ENCODE measurements at regions not wholly inside any gene's neighbourhood (a gene's known extent, or its start where the extent isn't known, plus 50 kb on each side); places are given as distances from the start of the nearest gene placed in this dataset.

DNA sequence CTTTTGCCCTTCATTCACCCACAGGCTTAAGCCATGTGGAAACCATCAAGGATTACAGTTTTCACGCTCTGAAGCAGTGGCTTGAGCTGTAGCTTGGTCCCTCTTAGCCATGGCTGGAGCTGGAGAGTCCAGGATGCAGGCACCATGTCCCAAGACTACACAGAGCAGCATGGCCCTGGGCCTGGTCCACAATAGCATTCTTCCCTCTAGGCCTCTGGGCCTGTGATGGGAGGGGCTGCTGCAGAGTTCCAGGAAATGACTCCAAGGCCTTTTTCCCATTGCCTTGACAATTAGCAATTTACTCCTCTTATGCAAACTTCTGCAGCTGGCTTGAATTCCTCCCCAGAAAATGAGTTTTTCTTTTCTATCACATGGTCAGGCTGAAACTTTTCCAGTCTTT, 211.3 kb downstream of the RERGL start:
- TF ChIP-seq, protein P1, sequence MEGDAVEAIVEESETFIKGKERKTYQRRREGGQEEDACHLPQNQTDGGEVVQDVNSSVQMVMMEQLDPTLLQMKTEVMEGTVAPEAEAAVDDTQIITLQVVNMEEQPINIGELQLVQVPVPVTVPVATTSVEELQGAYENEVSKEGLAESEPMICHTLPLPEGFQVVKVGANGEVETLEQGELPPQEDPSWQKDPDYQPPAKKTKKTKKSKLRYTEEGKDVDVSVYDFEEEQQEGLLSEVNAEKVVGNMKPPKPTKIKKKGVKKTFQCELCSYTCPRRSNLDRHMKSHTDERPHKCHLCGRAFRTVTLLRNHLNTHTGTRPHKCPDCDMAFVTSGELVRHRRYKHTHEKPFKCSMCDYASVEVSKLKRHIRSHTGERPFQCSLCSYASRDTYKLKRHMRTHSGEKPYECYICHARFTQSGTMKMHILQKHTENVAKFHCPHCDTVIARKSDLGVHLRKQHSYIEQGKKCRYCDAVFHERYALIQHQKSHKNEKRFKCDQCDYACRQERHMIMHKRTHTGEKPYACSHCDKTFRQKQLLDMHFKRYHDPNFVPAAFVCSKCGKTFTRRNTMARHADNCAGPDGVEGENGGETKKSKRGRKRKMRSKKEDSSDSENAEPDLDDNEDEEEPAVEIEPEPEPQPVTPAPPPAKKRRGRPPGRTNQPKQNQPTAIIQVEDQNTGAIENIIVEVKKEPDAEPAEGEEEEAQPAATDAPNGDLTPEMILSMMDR (IDR thresholded peaks at IDR 0.05 in 8 of 11, conservative IDR thresholded peaks at IDR 0.05 in 3 of 11): no peak
- no peak for TF ChIP-seq POLR2A (IDR thresholded peaks at IDR 0.05)
- TF ChIP-seq POLR2AphosphoS5 (IDR thresholded peaks at IDR 0.05): no peak
